ENCODE measurements at regions not wholly inside any gene's neighbourhood (a gene's known extent, or its start where the extent isn't known, plus 50 kb on each side); places are given as distances from the start of the nearest gene placed in this dataset.

- no peak for TF ChIP-seq CTCF (conservative IDR thresholded peaks at IDR 0.05; ENCODE audit: low read depth in 2 of 2)
- no peak for TF ChIP-seq REST (IDR thresholded peaks at IDR 0.05; ENCODE audit: unreplicated experiment)
- no peak for TF ChIP-seq ZNF331 (CRISPR knock-in tag; IDR thresholded peaks at IDR 0.05; ENCODE audit: low read depth)
- no peak for TF ChIP-seq EZH2 (IDR thresholded peaks at IDR 0.05; ENCODE audit: low read depth, unreplicated experiment)
- TF ChIP-seq STAT1 (IDR thresholded peaks at IDR 0.05; ENCODE audit: unreplicated experiment): no peak
- no peak for TF ChIP-seq EZH2phosphoT487 (IDR thresholded peaks at IDR 0.05; ENCODE audit: unreplicated experiment)
- no peak for TF ChIP-seq POLR2AphosphoS5 (IDR thresholded peaks at IDR 0.05; ENCODE audit: low read depth)
- no peak for TF ChIP-seq NANOG (IDR thresholded peaks at IDR 0.05; ENCODE audit: borderline replicate concordance)
- no peak for TF ChIP-seq ZNF114 (CRISPR knock-in tag; IDR thresholded peaks at IDR 0.05)
- TF ChIP-seq CREB1 (CRISPR knock-in tag; IDR thresholded peaks at IDR 0.05; ENCODE audit: low read depth): no peak
- no peak for TF ChIP-seq JUNB (IDR thresholded peaks at IDR 0.05; ENCODE audit: unreplicated experiment)
- TF ChIP-seq ETS1 (IDR thresholded peaks at IDR 0.05): no peak
- no peak for TF ChIP-seq ZNF462 (CRISPR knock-in tag; IDR thresholded peaks at IDR 0.05)
Observed at GRCh38 chr9:38171926-38172325, 102.9 kb upstream of the SHB start.

All from GM23338 (cell line).